HL-60 (cell line): ENCODE measurements at regions not wholly inside any gene's neighbourhood (a gene's known extent, or its start where the extent isn't known, plus 50 kb on each side); places are given as distances from the start of the nearest gene placed in this dataset.

Experiments
- DNase-seq, 2 experiments: peaks; one replicate each; pipeline ENCODE4 v3.0.0-alpha.2; 2010 to 2020; ENCODE audit warnings: low read depth in 1 of 2, low spot score in 1 of 2
- H3K27ac ChIP-seq: fragments of 250-450 bp; sonication (Bioruptor Pico); replicated peaks from 2 replicates; pipeline ENCODE4 v1.5.1; 2020; ENCODE audit warnings: mild to moderate bottlenecking, moderate library complexity
- H3K27me3 ChIP-seq: fragments of 250-450 bp; sonication (Bioruptor Pico); 2 replicates; pipeline ENCODE4 v1.5.1; 2021; ENCODE audit warnings: mild to moderate bottlenecking, moderate library complexity; ENCODE audit not compliant: insufficient read depth, poor library complexity, severe bottlenecking
- H3K4me3 ChIP-seq: replicated peaks from 2 replicates; pipeline ENCODE4 v1.5.1; 2011; ENCODE audit warnings: mild to moderate bottlenecking, control low read depth, low read length; ENCODE audit not compliant: insufficient read depth
- GABPA ChIP-seq: IDR thresholded peaks from 2 replicates; pipeline ENCODE4 v1.6.1; 2012; ENCODE audit warnings: low read depth
- POLR2AphosphoS5 ChIP-seq: IDR thresholded peaks from 2 replicates; pipeline ENCODE4 v1.6.1; 2012; ENCODE audit warnings: low read depth
- SPI1 ChIP-seq: IDR thresholded peaks from 2 replicates; pipeline ENCODE4 v1.6.1; 2012; ENCODE audit warnings: low read depth, mild to moderate bottlenecking, borderline replicate concordance
- TF ChIP-seq, protein P1 (sequence below): IDR thresholded peaks from 2 replicates; pipeline ENCODE4 v1.6.1; 2012; ENCODE audit warnings: low read depth; ENCODE audit not compliant: insufficient replicate concordance
- TF ChIP-seq, protein P2 (sequence below): IDR thresholded peaks from one replicate; pipeline ENCODE4 v1.5.1; 2011; ENCODE audit warnings: low read length, control low read depth, inconsistent platforms; ENCODE audit not compliant: insufficient read depth

GRCh38 chr12:90024262-90024661, 315.6 kb upstream of the ATP2B1 start:
- no peaks in the 10 kb centered on the region for H3K27me3 ChIP-seq
- no peak for TF ChIP-seq POLR2AphosphoS5
- TF ChIP-seq, protein P1, sequence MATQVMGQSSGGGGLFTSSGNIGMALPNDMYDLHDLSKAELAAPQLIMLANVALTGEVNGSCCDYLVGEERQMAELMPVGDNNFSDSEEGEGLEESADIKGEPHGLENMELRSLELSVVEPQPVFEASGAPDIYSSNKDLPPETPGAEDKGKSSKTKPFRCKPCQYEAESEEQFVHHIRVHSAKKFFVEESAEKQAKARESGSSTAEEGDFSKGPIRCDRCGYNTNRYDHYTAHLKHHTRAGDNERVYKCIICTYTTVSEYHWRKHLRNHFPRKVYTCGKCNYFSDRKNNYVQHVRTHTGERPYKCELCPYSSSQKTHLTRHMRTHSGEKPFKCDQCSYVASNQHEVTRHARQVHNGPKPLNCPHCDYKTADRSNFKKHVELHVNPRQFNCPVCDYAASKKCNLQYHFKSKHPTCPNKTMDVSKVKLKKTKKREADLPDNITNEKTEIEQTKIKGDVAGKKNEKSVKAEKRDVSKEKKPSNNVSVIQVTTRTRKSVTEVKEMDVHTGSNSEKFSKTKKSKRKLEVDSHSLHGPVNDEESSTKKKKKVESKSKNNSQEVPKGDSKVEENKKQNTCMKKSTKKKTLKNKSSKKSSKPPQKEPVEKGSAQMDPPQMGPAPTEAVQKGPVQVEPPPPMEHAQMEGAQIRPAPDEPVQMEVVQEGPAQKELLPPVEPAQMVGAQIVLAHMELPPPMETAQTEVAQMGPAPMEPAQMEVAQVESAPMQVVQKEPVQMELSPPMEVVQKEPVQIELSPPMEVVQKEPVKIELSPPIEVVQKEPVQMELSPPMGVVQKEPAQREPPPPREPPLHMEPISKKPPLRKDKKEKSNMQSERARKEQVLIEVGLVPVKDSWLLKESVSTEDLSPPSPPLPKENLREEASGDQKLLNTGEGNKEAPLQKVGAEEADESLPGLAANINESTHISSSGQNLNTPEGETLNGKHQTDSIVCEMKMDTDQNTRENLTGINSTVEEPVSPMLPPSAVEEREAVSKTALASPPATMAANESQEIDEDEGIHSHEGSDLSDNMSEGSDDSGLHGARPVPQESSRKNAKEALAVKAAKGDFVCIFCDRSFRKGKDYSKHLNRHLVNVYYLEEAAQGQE: no peak
- no peak overlapping the region for H3K4me3 ChIP-seq
- no peak for DNase-seq
- no peak overlapping the region for H3K27ac ChIP-seq

DNA sequence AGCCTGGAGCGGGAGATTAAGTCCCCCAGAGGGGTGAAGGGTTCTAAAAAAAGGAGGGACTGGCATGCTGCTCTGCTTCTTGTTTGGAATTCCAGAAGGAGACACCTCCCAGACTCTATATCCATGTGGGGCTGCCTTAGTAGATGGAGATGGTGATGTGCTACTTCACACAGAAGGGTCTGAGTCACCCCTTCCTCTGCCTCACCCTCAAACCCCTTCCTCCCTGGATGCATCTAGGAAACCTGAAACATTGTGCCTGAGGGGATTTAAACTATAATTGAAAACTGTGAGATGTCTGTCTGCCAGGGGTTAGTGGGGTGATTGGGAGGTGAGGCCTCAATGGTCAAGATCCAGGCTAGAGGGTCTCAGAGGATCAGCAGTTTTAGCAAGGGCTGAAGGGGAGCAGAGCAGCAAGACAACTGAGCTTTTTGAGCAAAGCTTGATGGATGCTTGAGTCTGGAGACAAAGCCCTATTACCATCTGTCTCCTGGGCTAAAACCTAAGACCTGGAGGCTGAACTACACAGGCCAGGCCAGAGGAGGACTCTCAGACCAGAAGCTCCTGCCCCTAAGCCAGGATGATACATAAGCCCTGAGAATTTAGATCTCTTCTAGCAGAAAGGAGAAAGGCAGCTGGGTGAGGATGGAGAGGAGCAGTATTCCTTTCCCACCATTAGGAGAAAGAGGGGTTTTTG, 314.7 kb upstream of the ATP2B1 start:
- no peaks in the 10 kb centered on the region for H3K27me3 ChIP-seq
- no peak overlapping the region for H3K27ac ChIP-seq
- no peak for TF ChIP-seq POLR2AphosphoS5
- TF ChIP-seq GABPA: no peak
- TF ChIP-seq, protein P1: no peak
- TF ChIP-seq, protein P2, sequence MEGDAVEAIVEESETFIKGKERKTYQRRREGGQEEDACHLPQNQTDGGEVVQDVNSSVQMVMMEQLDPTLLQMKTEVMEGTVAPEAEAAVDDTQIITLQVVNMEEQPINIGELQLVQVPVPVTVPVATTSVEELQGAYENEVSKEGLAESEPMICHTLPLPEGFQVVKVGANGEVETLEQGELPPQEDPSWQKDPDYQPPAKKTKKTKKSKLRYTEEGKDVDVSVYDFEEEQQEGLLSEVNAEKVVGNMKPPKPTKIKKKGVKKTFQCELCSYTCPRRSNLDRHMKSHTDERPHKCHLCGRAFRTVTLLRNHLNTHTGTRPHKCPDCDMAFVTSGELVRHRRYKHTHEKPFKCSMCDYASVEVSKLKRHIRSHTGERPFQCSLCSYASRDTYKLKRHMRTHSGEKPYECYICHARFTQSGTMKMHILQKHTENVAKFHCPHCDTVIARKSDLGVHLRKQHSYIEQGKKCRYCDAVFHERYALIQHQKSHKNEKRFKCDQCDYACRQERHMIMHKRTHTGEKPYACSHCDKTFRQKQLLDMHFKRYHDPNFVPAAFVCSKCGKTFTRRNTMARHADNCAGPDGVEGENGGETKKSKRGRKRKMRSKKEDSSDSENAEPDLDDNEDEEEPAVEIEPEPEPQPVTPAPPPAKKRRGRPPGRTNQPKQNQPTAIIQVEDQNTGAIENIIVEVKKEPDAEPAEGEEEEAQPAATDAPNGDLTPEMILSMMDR: no peak
- no peak for TF ChIP-seq SPI1
- H3K4me3 ChIP-seq: no peak overlapping the region
- DNase-seq: no peak

DNA sequence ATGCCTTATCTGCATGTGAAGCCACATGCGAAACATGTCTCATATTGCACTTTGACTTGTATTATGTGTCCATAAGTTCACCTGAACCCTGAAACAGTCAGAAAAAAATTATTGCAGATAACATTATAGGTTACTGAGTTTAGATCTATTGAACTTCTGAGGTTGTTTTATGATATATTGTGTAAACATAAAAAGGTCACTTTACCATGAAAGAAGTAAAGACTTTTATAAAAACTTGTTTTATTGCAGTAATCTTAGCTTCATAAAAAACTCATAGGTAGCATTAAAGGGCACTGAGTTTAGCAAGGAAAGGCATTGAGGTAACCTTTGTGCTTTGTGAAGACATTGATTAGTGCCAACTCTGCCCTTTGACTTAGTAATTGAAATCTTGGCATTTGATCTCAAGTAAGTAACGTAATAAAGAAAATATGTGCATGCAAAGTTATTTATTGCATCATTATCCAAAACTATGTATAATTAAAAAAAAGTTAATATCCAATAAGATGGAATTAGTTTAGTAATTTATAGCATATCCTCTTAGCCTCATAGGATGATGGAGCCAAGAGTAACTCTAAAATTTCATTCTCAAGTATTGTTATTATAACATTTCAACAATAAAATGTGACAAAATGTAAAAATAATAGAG, 313.3 kb upstream of the ATP2B1 start:
- TF ChIP-seq, protein P1: no peak
- TF ChIP-seq, protein P2: no peak
- TF ChIP-seq POLR2AphosphoS5: no peak
- TF ChIP-seq SPI1: no peak
- no peak for TF ChIP-seq GABPA
- Histone ChIP-seq H3K4me3 (no peak overlapping the region), H3K27ac (no peak overlapping the region), H3K27me3 (no peaks in the 10 kb centered on the region)
- no peak for DNase-seq
